Mesenchymal stem cell (in vitro differentiated cells and primary cell): ENCODE measurements at regions not wholly inside any gene's neighbourhood (a gene's known extent, or its start where the extent isn't known, plus 50 kb on each side); places are given as distances from the start of the nearest gene placed in this dataset.

ENCODE experiments used
- DNase-seq: peaks from one replicate; pipeline ENCODE4 v3.0.0-alpha.2; 2013
- H2AFZ ChIP-seq: one replicate; pipeline ENCODE4 v1.6.1; 2013; ENCODE audit warnings: low read depth, mild to moderate bottlenecking, control low read depth, inconsistent platforms, low read length, moderate library complexity
- H2AK5ac ChIP-seq: 2 replicates; pipeline ENCODE4 v1.6.1; 2013; ENCODE audit warnings: low read length, moderate library complexity, mild to moderate bottlenecking, inconsistent platforms; ENCODE audit not compliant: severe bottlenecking
- H2BK120ac ChIP-seq: one replicate; pipeline ENCODE4 v1.6.1; 2013; ENCODE audit warnings: low read depth, mild to moderate bottlenecking, inconsistent platforms, low read length, moderate library complexity
- H2BK12ac ChIP-seq, 2 experiments: one replicate each; pipeline ENCODE4 v1.6.1; 2013; ENCODE audit warnings: inconsistent platforms in 2 of 2, low read length in 2 of 2, mild to moderate bottlenecking in 2 of 2, moderate library complexity in 2 of 2, control low read depth in 1 of 2
- H2BK15ac ChIP-seq: one replicate; pipeline ENCODE4 v1.6.1; 2013; ENCODE audit warnings: mild to moderate bottlenecking, low read depth, inconsistent platforms; ENCODE audit not compliant: poor library complexity, severe bottlenecking
- H2BK5ac ChIP-seq: 2 replicates; pipeline ENCODE4 v1.6.1; 2013; ENCODE audit warnings: low read depth, mild to moderate bottlenecking, low read length, control low read depth, inconsistent platforms; ENCODE audit not compliant: poor library complexity, severe bottlenecking
- H3K14ac ChIP-seq, 2 experiments: one replicate each; pipeline ENCODE4 v1.6.1; 2013; ENCODE audit warnings: inconsistent platforms in 2 of 2, low read length in 2 of 2, control low read depth in 1 of 2, mild to moderate bottlenecking in 1 of 2, moderate library complexity in 1 of 2
- H3K18ac ChIP-seq, 2 experiments: one replicate each; pipeline ENCODE4 v1.6.1; 2013; ENCODE audit warnings: inconsistent platforms in 2 of 2, low read length in 2 of 2, control low read depth in 1 of 2, low read depth in 1 of 2, mild to moderate bottlenecking in 1 of 2
- H3K23ac ChIP-seq, 2 experiments: one replicate each; pipeline ENCODE4 v1.6.1; 2013; ENCODE audit warnings: inconsistent platforms in 2 of 2, low read length in 2 of 2, mild to moderate bottlenecking in 2 of 2, moderate library complexity in 2 of 2, control low read depth in 1 of 2
- H3K27ac ChIP-seq: 2 replicates; pipeline ENCODE4 v1.5.1; 2013; ENCODE audit warnings: mild to moderate bottlenecking, moderate library complexity, low read length, control low read depth, inconsistent platforms; ENCODE audit not compliant: poor library complexity, severe bottlenecking
- H3K27me3 ChIP-seq, 2 experiments: 2 replicates each; pipeline versions ENCODE4 v1.6.1 to v1.7.0; 2013; ENCODE audit warnings: low read length in 2 of 2, mild to moderate bottlenecking in 2 of 2, moderate library complexity in 2 of 2, control low read depth in 1 of 2, inconsistent platforms in 1 of 2; ENCODE audit not compliant: control insufficient read depth in 1 of 2, insufficient read depth in 1 of 2
- H3K36me3 ChIP-seq, 2 experiments: 2 replicates each; pipeline versions ENCODE4 v1.6.1 to v1.7.0; 2013; ENCODE audit warnings: low read length in 2 of 2, control low read depth in 1 of 2, inconsistent platforms in 1 of 2, low read depth in 1 of 2, mild to moderate bottlenecking in 1 of 2; ENCODE audit not compliant: insufficient read depth in 2 of 2, control insufficient read depth in 1 of 2
- H3K4ac ChIP-seq, 2 experiments: one replicate each; pipeline ENCODE4 v1.6.1; 2013; ENCODE audit warnings: inconsistent platforms in 2 of 2, low read length in 2 of 2, mild to moderate bottlenecking in 2 of 2, moderate library complexity in 2 of 2, control low read depth in 1 of 2, low read depth in 1 of 2
- H3K4me1 ChIP-seq: 2 replicates; pipeline ENCODE4 v1.6.1; 2013; ENCODE audit warnings: low read depth, low read length, control low read depth; ENCODE audit not compliant: control insufficient read depth, insufficient read depth
- H3K4me2 ChIP-seq: 2 replicates; pipeline ENCODE4 v1.6.1; 2013; ENCODE audit warnings: low read length, mild to moderate bottlenecking, inconsistent platforms; ENCODE audit not compliant: poor library complexity, severe bottlenecking
- H3K4me3 ChIP-seq, 2 experiments: 2 replicates each; pipeline versions ENCODE4 v1.5.1 to v1.7.0; 2013; ENCODE audit warnings: low read length in 2 of 2, mild to moderate bottlenecking in 2 of 2, control low read depth in 1 of 2, low read depth in 1 of 2; ENCODE audit not compliant: insufficient read depth in 1 of 2
- H3K79me1 ChIP-seq: replicated peaks from 2 replicates; pipeline ENCODE4 v1.6.1; 2013; ENCODE audit warnings: mild to moderate bottlenecking, control low read depth, low read length, inconsistent platforms; ENCODE audit not compliant: poor library complexity, severe bottlenecking
- H3K9ac ChIP-seq: 2 replicates; pipeline ENCODE4 v1.7.0; 2013; ENCODE audit warnings: mild to moderate bottlenecking, low read length, moderate library complexity
- H3K9me3 ChIP-seq: 2 replicates; pipeline ENCODE4 v1.7.0; 2013; ENCODE audit warnings: mild to moderate bottlenecking, low read length; ENCODE audit not compliant: control insufficient read depth
- H4K8ac ChIP-seq: one replicate; pipeline ENCODE4 v1.6.1; 2013; ENCODE audit warnings: inconsistent platforms, mild to moderate bottlenecking, low read length, moderate library complexity
- H4K91ac ChIP-seq: one replicate; pipeline ENCODE4 v1.6.1; 2013; ENCODE audit warnings: mild to moderate bottlenecking, low read length, inconsistent platforms
- WGBS: methylation state at CpG from one replicate; pipeline ENCODE4 v1.1.7; 2013; ENCODE audit warnings: mixed read lengths; 5-methylcytosine and 5-hydroxymethylcytosine counted together

DNA sequence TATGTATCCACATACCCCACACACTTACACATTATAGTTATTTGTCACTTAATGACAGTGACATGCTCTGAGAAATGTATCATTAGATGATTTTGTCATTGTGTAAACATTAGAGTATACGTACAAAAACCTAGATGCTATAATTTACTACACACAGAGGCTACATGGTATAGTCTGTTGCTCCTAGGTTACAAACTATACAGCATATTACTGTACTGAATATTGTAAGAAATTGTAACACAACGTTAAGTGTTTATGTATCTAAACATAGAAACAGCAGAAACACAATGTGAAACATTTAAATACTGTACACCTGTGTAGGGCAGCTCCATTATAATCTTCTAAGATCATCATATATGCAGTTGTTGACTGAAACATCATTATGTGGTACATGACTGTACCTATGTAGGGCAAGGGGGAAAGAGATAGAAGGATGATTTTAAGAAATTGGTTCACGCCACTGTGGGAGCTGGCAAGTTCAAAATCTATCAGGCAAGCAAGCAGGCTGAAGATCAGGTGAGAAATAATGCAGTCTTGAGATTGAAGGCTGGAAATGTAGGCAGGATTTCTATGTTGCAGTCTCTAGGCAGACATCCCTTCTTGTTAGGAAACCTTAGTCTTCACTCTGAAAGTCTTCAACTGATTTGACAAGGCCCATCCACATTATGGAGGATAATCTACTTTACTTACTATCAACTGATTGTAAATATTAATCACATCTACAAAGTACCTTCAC is 78.0 kb upstream of the CPEB2 start:
- H3K4me2 ChIP-seq, result no peak overlapping the region
- H3K23ac ChIP-seq, result no peak overlapping the region
- H3K9ac ChIP-seq, result no peak overlapping the region
- no peak overlapping the region for H2AFZ ChIP-seq
- H3K4me1 ChIP-seq, result no peaks in the 10 kb centered on the region
- no peak for DNase-seq
- H2BK120ac ChIP-seq, result no peak overlapping the region
- no peaks in the 10 kb centered on the region for H3K27me3 ChIP-seq
- H3K4ac ChIP-seq, result no peak overlapping the region
- no peak overlapping the region for H2AK5ac ChIP-seq
- H3K36me3 ChIP-seq, result no peaks in the 10 kb centered on the region
- H3K79me1 ChIP-seq, result no peaks in the 10 kb centered on the region
- no peak overlapping the region for H3K4me3 ChIP-seq
- no peak overlapping the region for H3K27ac ChIP-seq
- no peak overlapping the region for H4K91ac ChIP-seq
- no peak overlapping the region for H2BK5ac ChIP-seq
- 94% methylated on average over 1 of the region's 3 CpGs for WGBS
- H2BK15ac ChIP-seq, result no peak overlapping the region
- no peak overlapping the region for H4K8ac ChIP-seq
- H3K9me3 ChIP-seq, result no peaks in the 10 kb centered on the region
- H3K14ac ChIP-seq, result no peak overlapping the region
- no peak overlapping the region for H3K18ac ChIP-seq
- H2BK12ac ChIP-seq, result no peak overlapping the region

DNA sequence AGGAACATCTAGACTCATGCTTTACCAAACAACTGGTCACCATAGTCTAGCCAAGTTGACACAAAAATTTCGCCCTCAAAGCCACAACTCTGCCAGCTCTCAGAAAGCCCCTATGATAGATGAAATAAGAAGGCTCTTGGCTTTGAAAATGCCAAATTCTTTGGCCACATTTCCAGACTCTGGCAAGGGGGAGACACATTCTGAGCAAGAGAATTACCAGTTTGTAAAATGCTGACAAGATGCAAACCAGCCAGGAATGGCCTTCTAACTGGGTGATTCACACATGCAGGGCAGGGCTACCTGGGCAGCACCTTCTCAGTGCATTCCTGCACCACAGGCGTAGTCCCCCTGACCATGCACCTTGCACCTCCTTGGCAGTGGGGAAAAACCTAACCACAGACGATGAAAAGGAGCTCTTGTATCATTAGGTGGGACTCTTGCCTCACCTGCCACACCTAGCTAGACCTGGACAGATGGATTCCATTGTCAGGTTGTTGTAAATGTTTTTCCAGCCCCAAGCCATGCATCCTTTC is 77.4 kb upstream of the CPEB2 start:
- no peak overlapping the region for H4K91ac ChIP-seq
- no peak overlapping the region for H2AFZ ChIP-seq
- no peak overlapping the region for H2BK5ac ChIP-seq
- no peaks in the 10 kb centered on the region for H3K79me1 ChIP-seq
- no peak overlapping the region for H2AK5ac ChIP-seq
- no peak overlapping the region for H3K4ac ChIP-seq
- H2BK12ac ChIP-seq, result no peak overlapping the region
- no peak overlapping the region for H3K4me3 ChIP-seq
- no peak overlapping the region for H2BK120ac ChIP-seq
- no peak overlapping the region for H3K9ac ChIP-seq
- no peak overlapping the region for H2BK15ac ChIP-seq
- no peak overlapping the region for H3K23ac ChIP-seq
- H3K14ac ChIP-seq, result no peak overlapping the region
- H3K18ac ChIP-seq, result no peak overlapping the region
- no peaks in the 10 kb centered on the region for H3K36me3 ChIP-seq
- H3K27me3 ChIP-seq, result no peaks in the 10 kb centered on the region
- 85% methylated on average over 3 of the region's 3 CpGs for WGBS
- no peak overlapping the region for H3K4me2 ChIP-seq
- no peak for DNase-seq
- H3K9me3 ChIP-seq, result no peaks in the 10 kb centered on the region
- no peak overlapping the region for H3K27ac ChIP-seq
- no peak overlapping the region for H4K8ac ChIP-seq
- no peaks in the 10 kb centered on the region for H3K4me1 ChIP-seq

DNA sequence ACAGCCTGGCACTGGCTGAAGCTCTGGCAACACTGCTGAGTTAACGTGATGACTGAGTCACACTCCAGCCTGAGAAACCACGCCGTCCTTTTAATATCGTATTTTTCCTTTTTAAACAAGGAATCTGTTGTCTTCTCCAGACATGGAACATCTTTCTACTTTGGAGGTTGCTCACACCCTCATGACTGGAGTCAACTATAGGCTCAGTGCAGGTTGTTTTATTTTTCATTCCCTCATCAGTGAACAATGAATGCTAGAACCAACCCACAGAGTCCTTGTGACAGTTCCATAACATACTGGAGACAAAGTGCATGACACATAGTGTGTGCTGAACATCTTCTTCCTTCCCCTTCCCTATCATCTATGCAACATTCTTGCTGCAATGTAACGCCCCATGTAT is 76.8 kb upstream of the CPEB2 start:
- H3K4ac ChIP-seq, result no peak overlapping the region
- no peak for DNase-seq
- H4K8ac ChIP-seq, result no peak overlapping the region
- H3K23ac ChIP-seq, result no peak overlapping the region
- H3K4me1 ChIP-seq, result no peaks in the 10 kb centered on the region
- no peak overlapping the region for H2AFZ ChIP-seq
- H3K9me3 ChIP-seq, result no peaks in the 10 kb centered on the region
- H3K36me3 ChIP-seq, result no peaks in the 10 kb centered on the region
- H3K18ac ChIP-seq, result no peak overlapping the region
- H2BK12ac ChIP-seq, result no peak overlapping the region
- H2BK5ac ChIP-seq, result no peak overlapping the region
- 84% methylated on average over 5 of the region's 5 CpGs for WGBS
- no peak overlapping the region for H2AK5ac ChIP-seq
- no peak overlapping the region for H2BK120ac ChIP-seq
- H3K4me3 ChIP-seq, result no peak overlapping the region
- H3K27ac ChIP-seq, result no peak overlapping the region
- no peaks in the 10 kb centered on the region for H3K27me3 ChIP-seq
- no peaks in the 10 kb centered on the region for H3K79me1 ChIP-seq
- no peak overlapping the region for H3K4me2 ChIP-seq
- no peak overlapping the region for H4K91ac ChIP-seq
- no peak overlapping the region for H3K14ac ChIP-seq
- no peak overlapping the region for H3K9ac ChIP-seq
- H2BK15ac ChIP-seq, result no peak overlapping the region

DNA sequence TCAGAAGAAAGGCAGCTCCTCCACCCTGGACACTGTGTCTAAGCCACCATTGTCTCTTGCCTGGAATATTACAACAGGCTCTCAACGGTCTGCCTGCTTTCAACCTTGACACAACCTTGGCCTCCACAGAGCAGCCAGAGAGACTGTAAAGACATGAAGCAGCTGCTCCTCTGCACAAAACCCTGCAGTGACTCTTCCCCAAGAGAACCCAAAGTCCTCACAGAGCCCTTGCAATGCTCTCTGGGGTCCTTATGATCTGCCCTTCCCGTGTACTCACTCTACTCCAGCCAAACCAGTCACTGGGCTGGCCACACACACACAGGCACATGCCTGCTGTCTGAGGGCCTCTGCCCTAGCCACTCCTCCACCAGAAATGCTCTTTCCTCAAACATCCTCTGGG is 75.9 kb upstream of the CPEB2 start:
- no peak overlapping the region for H3K9ac ChIP-seq
- no peak overlapping the region for H3K23ac ChIP-seq
- no peak overlapping the region for H2AK5ac ChIP-seq
- no peaks in the 10 kb centered on the region for H3K36me3 ChIP-seq
- no peak overlapping the region for H3K4me3 ChIP-seq
- H2AFZ ChIP-seq, result no peak overlapping the region
- no peak overlapping the region for H2BK15ac ChIP-seq
- H3K9me3 ChIP-seq, result no peaks in the 10 kb centered on the region
- no peak for DNase-seq
- no peak overlapping the region for H3K14ac ChIP-seq
- H4K91ac ChIP-seq, result no peak overlapping the region
- H3K27me3 ChIP-seq, result no peaks in the 10 kb centered on the region
- no peak overlapping the region for H2BK5ac ChIP-seq
- no peak overlapping the region for H4K8ac ChIP-seq
- no peak overlapping the region for H3K4ac ChIP-seq
- no peak overlapping the region for H3K4me2 ChIP-seq
- H3K18ac ChIP-seq, result no peak overlapping the region
- H3K79me1 ChIP-seq, result no peaks in the 10 kb centered on the region
- H2BK12ac ChIP-seq, result no peak overlapping the region
- 75% methylated on average over 2 of the region's 2 CpGs for WGBS
- no peaks in the 10 kb centered on the region for H3K4me1 ChIP-seq
- no peak overlapping the region for H2BK120ac ChIP-seq
- H3K27ac ChIP-seq, result no peak overlapping the region
